GM23338 (cell line): ENCODE measurements at regions not wholly inside any gene's neighbourhood (a gene's known extent, or its start where the extent isn't known, plus 50 kb on each side); places are given as distances from the start of the nearest gene placed in this dataset.
"Not testable (repeated sequence)": the region's sequence is repeated elsewhere in the genome, so short reads cannot be mapped to it uniquely, and the experiment has no call there.

Experiments
- ATAC-seq: fragments of 200-7000 bp; cut with Tn5 transposase; 3 replicates; pipeline ENCODE4 v1.9.1; 2020
- DNase-seq: peaks from one replicate; pipeline ENCODE4 v3.0.0-alpha.2; 2015; ENCODE audit warnings: low spot score
- H2AFZ ChIP-seq: fragments of 200-600 bp; sonication (generic); 2 replicates; pipeline ENCODE4 v1.8.0; 2016; ENCODE audit warnings: antibody characterized with exemption, mild to moderate bottlenecking, moderate library complexity
- H3F3A ChIP-seq: fragments of 200-600 bp; sonication (generic); replicated peaks from 2 replicates; pipeline ENCODE4 v1.8.0; 2017; ENCODE audit warnings: antibody characterized with exemption, mixed run types, low read depth
- H3K27ac ChIP-seq: fragments of 200-600 bp; sonication (generic); 2 replicates; pipeline ENCODE4 v1.6.1; 2016; ENCODE audit warnings: low read depth
- H3K27me3 ChIP-seq: fragments of 200-600 bp; sonication (generic); 2 replicates; pipeline ENCODE4 v1.8.0; 2016; ENCODE audit warnings: mild to moderate bottlenecking, mixed run types, moderate library complexity; ENCODE audit not compliant: insufficient read depth
- H3K36me3 ChIP-seq: fragments of 200-600 bp; sonication (generic); 2 replicates; pipeline ENCODE4 v1.8.0; 2016; ENCODE audit warnings: mild to moderate bottlenecking; ENCODE audit not compliant: insufficient read depth
- H3K4me1 ChIP-seq: fragments of 200-600 bp; sonication (generic); 2 replicates; pipeline ENCODE4 v1.8.0; 2016; ENCODE audit warnings: mild to moderate bottlenecking, moderate library complexity; ENCODE audit not compliant: insufficient read depth
- H3K4me2 ChIP-seq: fragments of 200-600 bp; sonication (generic); 2 replicates; pipeline ENCODE4 v1.7.1; 2017; ENCODE audit warnings: mixed run types
- H3K4me3 ChIP-seq: fragments of 200-600 bp; sonication (generic); 2 replicates; pipeline ENCODE4 v1.6.1; 2016; ENCODE audit warnings: mixed run types
- H3K79me2 ChIP-seq: fragments of 200-600 bp; sonication (generic); replicated peaks from 2 replicates; pipeline ENCODE4 v1.8.0; 2017; ENCODE audit warnings: mild to moderate bottlenecking; ENCODE audit not compliant: insufficient read depth
- H3K9me2 ChIP-seq: fragments of 200-600 bp; sonication (generic); 2 replicates; pipeline ENCODE4 v1.8.0; 2017; ENCODE audit not compliant: insufficient read depth
- H4K20me1 ChIP-seq: fragments of 200-600 bp; sonication (generic); replicated peaks from 2 replicates; pipeline ENCODE4 v1.8.0; 2017; ENCODE audit warnings: mild to moderate bottlenecking; ENCODE audit not compliant: insufficient read depth
- H3K27ac Mint-ChIP-seq: 2 replicates; pipeline ENCODE4 v1.8.0; 2020; ENCODE audit warnings: inconsistent platforms, mild to moderate bottlenecking, moderate library complexity, mixed read lengths
- H3K27me3 Mint-ChIP-seq: 3 replicates; pipeline ENCODE4 v1.8.0; 2022; ENCODE audit warnings: low read depth, mild to moderate bottlenecking, moderate library complexity, mixed read lengths, inconsistent platforms; ENCODE audit not compliant: insufficient read depth, poor library complexity
- H3K36me3 Mint-ChIP-seq: 3 replicates; pipeline ENCODE4 v1.8.0; 2021; ENCODE audit warnings: low read depth, mild to moderate bottlenecking, inconsistent platforms, moderate library complexity, mixed read lengths
- H3K4me1 Mint-ChIP-seq: 3 replicates; pipeline ENCODE4 v1.8.0; 2020; ENCODE audit warnings: mild to moderate bottlenecking, inconsistent platforms, mixed read lengths
- H3K4me3 Mint-ChIP-seq: 3 replicates; pipeline ENCODE4 v1.8.0; 2021; ENCODE audit warnings: moderate library complexity, mild to moderate bottlenecking, inconsistent platforms, mixed read lengths
- H3K9me3 Mint-ChIP-seq: 3 replicates; pipeline ENCODE4 v1.8.0; 2020; ENCODE audit warnings: moderate library complexity, mild to moderate bottlenecking, inconsistent platforms, mixed read lengths
- EZH2 ChIP-seq: fragments of 200-600 bp; sonication (generic); IDR thresholded peaks from one replicate; pipeline ENCODE4 v1.8.0; 2017; ENCODE audit warnings: antibody characterized with exemption, mild to moderate bottlenecking, low read depth; ENCODE audit not compliant: unreplicated experiment
- EZH2phosphoT487 ChIP-seq: fragments of 200-600 bp; sonication (generic); IDR thresholded peaks from one replicate; pipeline ENCODE4 v1.8.1; 2018; ENCODE audit warnings: antibody characterized with exemption; ENCODE audit not compliant: unreplicated experiment
- JUNB ChIP-seq: IDR thresholded peaks from one replicate; pipeline ENCODE4 v1.6.1; 2016; ENCODE audit warnings: antibody characterized with exemption; ENCODE audit not compliant: unreplicated experiment
- NANOG ChIP-seq: IDR thresholded peaks from 2 replicates; pipeline ENCODE4 v1.6.1; 2016; ENCODE audit warnings: antibody characterized with exemption, borderline replicate concordance
- POLR2AphosphoS5 ChIP-seq: IDR thresholded peaks from 2 replicates; pipeline ENCODE4 v1.6.1; 2016; ENCODE audit warnings: antibody characterized with exemption, low read depth
- STAT1 ChIP-seq: IDR thresholded peaks from one replicate; pipeline ENCODE4 v1.6.1; 2016; ENCODE audit warnings: antibody characterized with exemption; ENCODE audit not compliant: unreplicated experiment
- ZNF114 ChIP-seq: fragments of 250-450 bp; sonication (Bioruptor Pico); IDR thresholded peaks from 2 replicates; pipeline ENCODE4 v1.5.0; 2020; ENCODE audit warnings: mild to moderate bottlenecking, moderate library complexity
- ZNF331 ChIP-seq: fragments of 250-450 bp; sonication (Bioruptor Pico); IDR thresholded peaks from 2 replicates; pipeline ENCODE4 v1.5.0; 2020; ENCODE audit warnings: low read depth, mild to moderate bottlenecking, moderate library complexity
- TF ChIP-seq, protein P1 (sequence below): IDR thresholded peaks from one replicate; pipeline ENCODE4 v1.6.1; 2018; ENCODE audit warnings: antibody characterized with exemption; ENCODE audit not compliant: unreplicated experiment
- TF ChIP-seq, protein P2 (sequence below): IDR thresholded peaks from 2 replicates; pipeline ENCODE4 v1.6.1; 2016; ENCODE audit warnings: antibody characterized with exemption

DNA sequence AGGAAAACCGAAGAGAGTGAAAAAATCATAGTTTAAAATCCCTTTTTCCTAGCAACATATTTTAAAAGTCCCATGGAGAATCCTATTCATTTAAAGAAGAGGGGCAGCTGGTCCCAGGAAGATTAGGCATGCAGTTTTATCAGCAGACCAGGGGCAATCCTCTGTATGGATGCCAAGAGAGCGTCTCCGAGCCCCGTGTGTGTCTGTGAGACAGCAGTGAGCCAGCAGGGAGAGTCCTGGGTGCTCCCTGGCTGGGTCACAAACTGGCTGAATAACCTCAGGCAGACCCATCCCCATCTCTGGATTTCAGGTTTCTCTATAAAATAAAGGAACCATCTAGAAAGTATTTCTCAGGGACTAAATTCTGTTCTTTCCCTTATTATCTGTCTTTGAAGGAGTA is 128.2 kb upstream of the RIOK3 start:
- no peaks in the 10 kb centered on the region for H3F3A ChIP-seq
- H3K4me2 ChIP-seq, result no peak overlapping the region
- peaks cover 7% of the 10 kb centered on the region for H3K4me1 Mint-ChIP-seq
- no peaks in the 10 kb centered on the region for H4K20me1 ChIP-seq
- peaks cover 4% of the 10 kb centered on the region; the same call in 1 of the 3 replicates for H3K9me3 Mint-ChIP-seq
- H3K4me1 ChIP-seq, result no peaks in the 10 kb centered on the region; the same call in 1 of the 2 replicates
- H3K27ac Mint-ChIP-seq, result no peak overlapping the region
- H3K27me3 ChIP-seq, result no peaks in the 10 kb centered on the region
- no peaks in the 10 kb centered on the region for H3K9me2 ChIP-seq
- ATAC-seq (peak; percentile 57), DNase-seq (no peak)
- no peak overlapping the region for H2AFZ ChIP-seq
- peaks cover 6% of the 10 kb centered on the region; the same call in 2 of the 3 replicates for H3K36me3 Mint-ChIP-seq
- no peaks in the 10 kb centered on the region for H3K79me2 ChIP-seq
- no peak overlapping the region for H3K27ac ChIP-seq
- TF ChIP-seq EZH2phosphoT487 (no peak), ZNF331 (CRISPR knock-in tag) (no peak), EZH2 (no peak), JUNB (no peak)
- no peak overlapping the region for H3K4me3 Mint-ChIP-seq
- H3K4me3 ChIP-seq, result no peak overlapping the region
- H3K36me3 ChIP-seq, result no peaks in the 10 kb centered on the region
- peaks cover 10% of the 10 kb centered on the region for H3K27me3 Mint-ChIP-seq

DNA sequence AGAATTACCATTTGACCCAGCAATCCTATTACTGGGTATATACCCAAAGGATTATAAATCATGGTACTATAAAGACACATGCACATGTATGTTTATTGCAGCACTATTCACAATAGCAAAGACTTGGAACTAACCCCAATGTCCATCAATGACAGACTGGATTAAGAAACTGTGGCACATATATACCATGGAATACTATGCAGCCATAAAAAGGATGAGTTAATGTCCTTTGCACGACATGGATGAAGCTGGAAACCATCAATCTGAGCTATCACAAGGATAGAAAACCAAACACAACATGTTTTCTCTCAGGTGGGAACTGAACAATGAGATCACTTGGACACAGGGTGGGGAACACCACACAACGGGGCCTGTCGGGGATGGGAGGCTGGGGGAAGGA is 123.4 kb upstream of the RIOK3 start:
- H2AFZ ChIP-seq, H3K27me3 ChIP-seq, ATAC-seq, H3F3A ChIP-seq, H3K4me2 ChIP-seq, H3K4me3 Mint-ChIP-seq, H3K4me1 ChIP-seq, H3K9me2 ChIP-seq, H3K27me3 Mint-ChIP-seq, H3K4me3 ChIP-seq, H3K9me3 Mint-ChIP-seq, H3K36me3 ChIP-seq, H3K27ac ChIP-seq, H4K20me1 ChIP-seq, DNase-seq, H3K79me2 ChIP-seq, H3K27ac Mint-ChIP-seq: not testable (repeated sequence)
- Mint-ChIP-seq H3K36me3 (peaks cover 12% of the 10 kb centered on the region; the same call in 2 of the 3 replicates), H3K4me1 (peaks cover 22% of the 10 kb centered on the region)

DNA sequence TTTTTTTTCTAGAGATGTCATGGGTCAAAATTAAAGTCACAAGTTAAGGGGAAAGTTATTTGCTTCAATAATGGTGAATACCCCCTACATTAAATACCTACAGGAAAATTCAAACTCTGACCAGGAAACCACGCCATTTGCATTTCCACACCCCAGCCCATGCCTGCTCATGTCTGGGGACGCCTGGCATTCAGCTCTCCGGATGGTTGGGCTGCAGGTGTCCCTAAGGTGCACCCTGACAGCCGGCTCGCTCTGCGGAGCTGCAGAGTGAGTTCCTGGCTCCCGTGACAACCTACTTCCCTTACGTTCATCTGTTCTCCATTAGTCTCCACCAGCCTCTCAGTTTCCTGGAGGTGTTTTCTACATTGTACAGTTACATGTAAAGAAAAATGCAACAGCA is 122.7 kb upstream of the RIOK3 start:
- H3K9me3 Mint-ChIP-seq, result peaks cover 4% of the 10 kb centered on the region; the same call in 1 of the 3 replicates
- Histone ChIP-seq H3K4me2 (no peak overlapping the region), H2AFZ (no peak overlapping the region), H3K79me2 (no peaks in the 10 kb centered on the region), H3K9me2 (no peaks in the 10 kb centered on the region), H4K20me1 (no peaks in the 10 kb centered on the region), H3K27ac (no peak overlapping the region), H3F3A (0 out of 2 replicates have a peak, but pooled peaks cover 5% of the 10 kb centered on the region), H3K4me3 (no peak overlapping the region), H3K27me3 (no peaks in the 10 kb centered on the region), H3K36me3 (no peaks in the 10 kb centered on the region), H3K4me1 (peaks cover 5% of the 10 kb centered on the region; the same call in 1 of the 2 replicates)
- H3K4me3 Mint-ChIP-seq, result no peak overlapping the region
- H3K4me1 Mint-ChIP-seq, result peaks cover 22% of the 10 kb centered on the region
- H3K27me3 Mint-ChIP-seq, result peaks cover 3% of the 10 kb centered on the region
- peaks cover 12% of the 10 kb centered on the region; the same call in 2 of the 3 replicates for H3K36me3 Mint-ChIP-seq
- ATAC-seq (no peak), DNase-seq (no peak)
- no peak overlapping the region for H3K27ac Mint-ChIP-seq
- TF ChIP-seq ZNF114 (CRISPR knock-in tag) (no peak), NANOG (no peak), JUNB (no peak), STAT1 (no peak), POLR2AphosphoS5 (no peak)
- TF ChIP-seq, protein P1, sequence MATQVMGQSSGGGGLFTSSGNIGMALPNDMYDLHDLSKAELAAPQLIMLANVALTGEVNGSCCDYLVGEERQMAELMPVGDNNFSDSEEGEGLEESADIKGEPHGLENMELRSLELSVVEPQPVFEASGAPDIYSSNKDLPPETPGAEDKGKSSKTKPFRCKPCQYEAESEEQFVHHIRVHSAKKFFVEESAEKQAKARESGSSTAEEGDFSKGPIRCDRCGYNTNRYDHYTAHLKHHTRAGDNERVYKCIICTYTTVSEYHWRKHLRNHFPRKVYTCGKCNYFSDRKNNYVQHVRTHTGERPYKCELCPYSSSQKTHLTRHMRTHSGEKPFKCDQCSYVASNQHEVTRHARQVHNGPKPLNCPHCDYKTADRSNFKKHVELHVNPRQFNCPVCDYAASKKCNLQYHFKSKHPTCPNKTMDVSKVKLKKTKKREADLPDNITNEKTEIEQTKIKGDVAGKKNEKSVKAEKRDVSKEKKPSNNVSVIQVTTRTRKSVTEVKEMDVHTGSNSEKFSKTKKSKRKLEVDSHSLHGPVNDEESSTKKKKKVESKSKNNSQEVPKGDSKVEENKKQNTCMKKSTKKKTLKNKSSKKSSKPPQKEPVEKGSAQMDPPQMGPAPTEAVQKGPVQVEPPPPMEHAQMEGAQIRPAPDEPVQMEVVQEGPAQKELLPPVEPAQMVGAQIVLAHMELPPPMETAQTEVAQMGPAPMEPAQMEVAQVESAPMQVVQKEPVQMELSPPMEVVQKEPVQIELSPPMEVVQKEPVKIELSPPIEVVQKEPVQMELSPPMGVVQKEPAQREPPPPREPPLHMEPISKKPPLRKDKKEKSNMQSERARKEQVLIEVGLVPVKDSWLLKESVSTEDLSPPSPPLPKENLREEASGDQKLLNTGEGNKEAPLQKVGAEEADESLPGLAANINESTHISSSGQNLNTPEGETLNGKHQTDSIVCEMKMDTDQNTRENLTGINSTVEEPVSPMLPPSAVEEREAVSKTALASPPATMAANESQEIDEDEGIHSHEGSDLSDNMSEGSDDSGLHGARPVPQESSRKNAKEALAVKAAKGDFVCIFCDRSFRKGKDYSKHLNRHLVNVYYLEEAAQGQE, result no peak
- TF ChIP-seq, protein P2, sequence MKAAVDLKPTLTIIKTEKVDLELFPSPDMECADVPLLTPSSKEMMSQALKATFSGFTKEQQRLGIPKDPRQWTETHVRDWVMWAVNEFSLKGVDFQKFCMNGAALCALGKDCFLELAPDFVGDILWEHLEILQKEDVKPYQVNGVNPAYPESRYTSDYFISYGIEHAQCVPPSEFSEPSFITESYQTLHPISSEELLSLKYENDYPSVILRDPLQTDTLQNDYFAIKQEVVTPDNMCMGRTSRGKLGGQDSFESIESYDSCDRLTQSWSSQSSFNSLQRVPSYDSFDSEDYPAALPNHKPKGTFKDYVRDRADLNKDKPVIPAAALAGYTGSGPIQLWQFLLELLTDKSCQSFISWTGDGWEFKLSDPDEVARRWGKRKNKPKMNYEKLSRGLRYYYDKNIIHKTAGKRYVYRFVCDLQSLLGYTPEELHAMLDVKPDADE, result no peak
